GM12891 (cell line): ENCODE measurements at regions not wholly inside any gene's neighbourhood (a gene's known extent, or its start where the extent isn't known, plus 50 kb on each side); places are given as distances from the start of the nearest gene placed in this dataset.

ENCODE experiments used
- POLR2A ChIP-seq: IDR thresholded peaks from 2 replicates; pipeline ENCODE4 v1.6.1; 2011; ENCODE audit warnings: low read depth, low read length, control low read depth
- POLR2AphosphoS5 ChIP-seq: IDR thresholded peaks from 2 replicates; pipeline ENCODE4 v1.6.1; 2011; ENCODE audit warnings: low read depth, low read length, control low read depth

DNA sequence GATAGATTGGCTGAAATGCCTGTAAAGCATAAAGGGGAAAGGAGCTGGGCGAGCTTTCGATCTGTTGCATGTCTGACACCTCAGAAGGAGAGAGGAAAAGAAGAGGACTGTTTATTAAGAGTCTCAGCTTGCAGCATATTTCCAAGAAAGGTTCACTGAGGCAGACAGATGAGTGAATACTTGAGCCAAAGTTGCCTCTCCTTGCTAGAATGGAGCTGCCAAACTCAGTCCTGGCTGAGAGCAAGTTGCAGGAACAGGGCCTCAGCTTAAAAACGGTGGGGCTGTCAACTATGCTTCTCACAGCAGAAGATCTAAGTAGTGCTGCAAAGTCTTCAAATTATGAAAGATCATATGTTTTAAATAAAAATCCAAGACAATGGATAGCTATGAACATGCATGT, 707.5 kb downstream of the PCDH7 start:
- TF ChIP-seq POLR2A (no peak), POLR2AphosphoS5 (no peak)
